ENCODE measurements at regions not wholly inside any gene's neighbourhood (a gene's known extent, or its start where the extent isn't known, plus 50 kb on each side); places are given as distances from the start of the nearest gene placed in this dataset.

DNA sequence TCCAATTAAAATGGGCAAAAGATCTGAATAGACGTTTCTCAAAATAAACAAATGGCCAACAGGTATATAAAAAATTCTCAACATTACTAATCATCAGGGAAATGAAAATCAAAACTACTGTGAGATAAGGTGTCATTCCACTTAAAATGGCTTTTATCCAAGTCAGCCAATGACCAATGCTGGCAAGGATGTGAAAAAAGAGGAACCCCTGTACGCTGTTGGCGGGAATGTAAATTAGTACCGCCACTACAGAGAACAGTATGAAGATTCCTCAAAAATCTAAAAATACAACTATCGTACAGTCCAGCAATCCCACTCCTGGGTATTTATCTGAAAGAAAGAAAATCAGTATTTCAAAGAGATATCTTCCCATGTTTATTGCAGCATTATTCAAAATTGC is 176.9 kb upstream of the STT3B start:
- H3K27me3 Mint-ChIP-seq (ENCODE audit: insufficient read depth) = no peaks in the 10 kb centered on the region; the same call in 1 of the 2 replicates
- H3K36me3 Mint-ChIP-seq (ENCODE audit: low read depth) = peaks cover 9% of the 10 kb centered on the region; the same call in 1 of the 2 replicates
- H3K27ac Mint-ChIP-seq = no peak overlapping the region
- TF ChIP-seq, protein P1, sequence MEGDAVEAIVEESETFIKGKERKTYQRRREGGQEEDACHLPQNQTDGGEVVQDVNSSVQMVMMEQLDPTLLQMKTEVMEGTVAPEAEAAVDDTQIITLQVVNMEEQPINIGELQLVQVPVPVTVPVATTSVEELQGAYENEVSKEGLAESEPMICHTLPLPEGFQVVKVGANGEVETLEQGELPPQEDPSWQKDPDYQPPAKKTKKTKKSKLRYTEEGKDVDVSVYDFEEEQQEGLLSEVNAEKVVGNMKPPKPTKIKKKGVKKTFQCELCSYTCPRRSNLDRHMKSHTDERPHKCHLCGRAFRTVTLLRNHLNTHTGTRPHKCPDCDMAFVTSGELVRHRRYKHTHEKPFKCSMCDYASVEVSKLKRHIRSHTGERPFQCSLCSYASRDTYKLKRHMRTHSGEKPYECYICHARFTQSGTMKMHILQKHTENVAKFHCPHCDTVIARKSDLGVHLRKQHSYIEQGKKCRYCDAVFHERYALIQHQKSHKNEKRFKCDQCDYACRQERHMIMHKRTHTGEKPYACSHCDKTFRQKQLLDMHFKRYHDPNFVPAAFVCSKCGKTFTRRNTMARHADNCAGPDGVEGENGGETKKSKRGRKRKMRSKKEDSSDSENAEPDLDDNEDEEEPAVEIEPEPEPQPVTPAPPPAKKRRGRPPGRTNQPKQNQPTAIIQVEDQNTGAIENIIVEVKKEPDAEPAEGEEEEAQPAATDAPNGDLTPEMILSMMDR (IDR thresholded peaks at IDR 0.05) = no peak
- no peak for DNase-seq
- H3K4me1 Mint-ChIP-seq (ENCODE audit: low read depth) = peaks cover 11% of the 10 kb centered on the region
- no peaks in the 10 kb centered on the region for H3K9me3 Mint-ChIP-seq
- H3K4me3 Mint-ChIP-seq = no peak overlapping the region

DNA sequence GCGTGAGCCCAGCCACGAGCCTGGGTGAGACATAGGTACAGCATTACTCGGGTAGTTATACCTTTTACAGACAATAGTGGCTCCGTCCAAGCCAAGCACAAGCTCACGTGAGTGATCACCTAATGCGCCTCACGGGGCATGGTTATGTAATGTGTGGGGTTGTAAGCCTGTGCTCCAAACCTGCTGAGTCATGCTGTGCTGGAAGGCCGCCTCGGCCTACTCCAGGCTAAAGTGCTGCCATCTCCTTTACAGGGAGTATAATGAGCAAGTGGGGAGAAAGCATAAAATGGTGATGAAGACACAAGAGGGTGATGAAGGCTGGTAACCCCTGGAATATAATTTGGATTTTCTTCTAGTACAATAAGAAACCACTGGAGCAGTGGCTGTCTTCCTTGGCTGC is 175.8 kb upstream of the STT3B start:
- peaks cover 9% of the 10 kb centered on the region; the same call in 1 of the 2 replicates for H3K36me3 Mint-ChIP-seq (ENCODE audit: low read depth)
- peaks cover 23% of the 10 kb centered on the region for H3K4me1 Mint-ChIP-seq (ENCODE audit: low read depth)
- H3K27ac Mint-ChIP-seq = no peak overlapping the region; the same call in 1 of the 2 replicates
- DNase-seq = no peak
- TF ChIP-seq, protein P1 (IDR thresholded peaks at IDR 0.05) = no peak
- H3K4me3 Mint-ChIP-seq = no peak overlapping the region
- no peaks in the 10 kb centered on the region; the same call in 1 of the 2 replicates for H3K27me3 Mint-ChIP-seq (ENCODE audit: insufficient read depth)
- H3K9me3 Mint-ChIP-seq = no peaks in the 10 kb centered on the region

GRCh38 chr3:31357451-31357850 is 175.3 kb upstream of the STT3B start:
- H3K4me3 Mint-ChIP-seq = no peak overlapping the region
- no peak for DNase-seq
- TF ChIP-seq, protein P1 (IDR thresholded peaks at IDR 0.05) = no peak
- no peak overlapping the region for H3K27ac Mint-ChIP-seq
- no peaks in the 10 kb centered on the region for H3K9me3 Mint-ChIP-seq
- no peaks in the 10 kb centered on the region; the same call in 1 of the 2 replicates for H3K27me3 Mint-ChIP-seq (ENCODE audit: insufficient read depth)
- peaks cover 28% of the 10 kb centered on the region for H3K4me1 Mint-ChIP-seq (ENCODE audit: low read depth)
- H3K36me3 Mint-ChIP-seq (ENCODE audit: low read depth) = peaks cover 9% of the 10 kb centered on the region; the same call in 1 of the 2 replicates

DNA sequence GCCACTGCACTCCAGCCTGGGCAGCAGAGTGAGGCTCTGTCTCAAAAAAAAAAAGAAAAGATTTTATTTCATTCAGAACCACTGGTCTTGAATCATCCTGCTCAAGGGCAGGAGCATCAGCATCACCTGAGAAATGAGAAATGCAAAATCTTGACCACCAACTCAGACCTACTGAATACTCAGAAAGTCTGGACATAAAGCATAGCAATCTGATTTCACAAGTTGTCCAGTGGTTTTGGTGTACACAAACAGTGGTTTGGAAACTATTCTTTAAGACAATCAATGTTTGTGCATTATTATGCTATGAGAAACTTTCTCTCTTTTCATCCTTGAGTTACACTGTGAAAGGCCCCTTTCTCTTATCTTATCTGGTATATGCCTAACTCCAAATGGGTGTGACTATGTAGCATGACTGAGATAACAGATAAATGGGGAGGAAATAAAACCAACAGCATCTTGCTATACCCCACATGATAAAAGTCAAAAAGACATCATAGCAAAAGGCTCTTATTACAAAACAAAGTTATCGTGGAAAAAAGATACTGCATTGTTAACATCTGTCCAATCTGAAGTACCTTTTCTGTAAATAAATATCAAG is 174.2 kb upstream of the STT3B start:
- Mint-ChIP-seq H3K27ac (no peak overlapping the region), H3K27me3 (ENCODE audit: insufficient read depth) (no peaks in the 10 kb centered on the region; the same call in 1 of the 2 replicates), H3K4me3 (no peak overlapping the region), H3K36me3 (ENCODE audit: low read depth) (peaks cover 9% of the 10 kb centered on the region; the same call in 1 of the 2 replicates), H3K4me1 (ENCODE audit: low read depth) (peaks cover 38% of the 10 kb centered on the region), H3K9me3 (no peaks in the 10 kb centered on the region)
- TF ChIP-seq, protein P1 (IDR thresholded peaks at IDR 0.05) = no peak
- DNase-seq = no peak

GRCh38 chr3:31361371-31362273 is 171.1 kb upstream of the STT3B start:
- H3K27ac Mint-ChIP-seq = peak overlapping the region; percentile 20
- H3K36me3 Mint-ChIP-seq (ENCODE audit: low read depth) = peaks cover 5% of the 10 kb centered on the region; the same call in 1 of the 2 replicates
- peaks cover 53% of the 10 kb centered on the region for H3K4me1 Mint-ChIP-seq (ENCODE audit: low read depth)
- TF ChIP-seq, protein P1 (IDR thresholded peaks at IDR 0.05) = no peak
- H3K9me3 Mint-ChIP-seq = no peaks in the 10 kb centered on the region
- no peaks in the 10 kb centered on the region; the same call in 1 of the 2 replicates for H3K27me3 Mint-ChIP-seq (ENCODE audit: insufficient read depth)
- peak overlapping the region; percentile 71 for H3K4me3 Mint-ChIP-seq
- peak; percentile 91 for DNase-seq
